MCF 10A (cell line): ENCODE measurements at regions not wholly inside any gene's neighbourhood (a gene's known extent, or its start where the extent isn't known, plus 50 kb on each side); places are given as distances from the start of the nearest gene placed in this dataset.

Source experiments
- BruUV-seq: library from RNA; stranded (reverse); fragments of 400-500 nt; replicated peaks from 2 replicates; lab custom pipeline; 2021; lab: Mats Ljungman, UMichigan
- CTCF ChIA-PET: fragments of 300-600 bp; sonication (Branson Sonifier 250); formaldehyde crosslinking; extraction: SDS; loops from one replicate; lab custom pipeline; 2021; ENCODE audit warnings: antibody characterized with exemption, inconsistent platforms; lab: Yijun Ruan, JAX
- POLR2A ChIA-PET: fragments of 300-600, 350-650 bp; sonication (Branson Sonifier 250); formaldehyde crosslinking; extraction: SDS; loops from one replicate; lab custom pipeline; 2020; ENCODE audit warnings: antibody characterized with exemption, inconsistent platforms; lab: Yijun Ruan, JAX
- DNase-seq: peaks from one replicate; pipeline ENCODE4 v3.0.0-alpha.2; 2018; ENCODE audit not compliant: unreplicated experiment
- H3K27ac Mint-ChIP-seq: one replicate; pipeline ENCODE4 v1.8.0; 2022; ENCODE audit warnings: mild to moderate bottlenecking, low read depth, mixed read lengths; ENCODE audit not compliant: unreplicated experiment
- H3K27me3 Mint-ChIP-seq: one replicate; pipeline ENCODE4 v1.8.0; 2022; ENCODE audit warnings: mixed read lengths; ENCODE audit not compliant: insufficient read depth, unreplicated experiment
- H3K36me3 Mint-ChIP-seq: one replicate; pipeline ENCODE4 v1.8.0; 2022; ENCODE audit warnings: mild to moderate bottlenecking, moderate library complexity, mixed read lengths; ENCODE audit not compliant: insufficient read depth, unreplicated experiment
- H3K4me1 Mint-ChIP-seq: one replicate; pipeline ENCODE4 v1.8.0; 2022; ENCODE audit warnings: mixed read lengths; ENCODE audit not compliant: insufficient read depth, unreplicated experiment
- H3K4me3 Mint-ChIP-seq: one replicate; pipeline ENCODE4 v1.8.0; 2022; ENCODE audit warnings: mild to moderate bottlenecking, moderate library complexity, mixed read lengths; ENCODE audit not compliant: unreplicated experiment
- H3K9me3 Mint-ChIP-seq: one replicate; pipeline ENCODE4 v1.8.0; 2022; ENCODE audit warnings: mixed read lengths; ENCODE audit not compliant: unreplicated experiment
- CTCF ChIP-seq: fragments of 200-600 bp; IDR thresholded peaks from one replicate; pipeline ENCODE4 v1.8.0; 2022; ENCODE audit warnings: antibody characterized with exemption, mild to moderate bottlenecking; ENCODE audit not compliant: unreplicated experiment
- intact Hi-C: fragments of 100-400 bp; cut with micrococcal nuclease; formaldehyde crosslinking; loops from 2 replicates; pipeline ENCODE4 v1.14.1; 2022

- no peak for TF ChIP-seq CTCF
- no peak for DNase-seq
- no peak overlapping the region for H3K4me3 Mint-ChIP-seq
- no peak overlapping the region for H3K27ac Mint-ChIP-seq
- H3K36me3 Mint-ChIP-seq: no peaks in the 10 kb centered on the region
- no peaks in the 10 kb centered on the region for H3K9me3 Mint-ChIP-seq
- CTCF ChIA-PET: no interaction called here
- peaks cover 17% of the 10 kb centered on the region for H3K4me1 Mint-ChIP-seq
- POLR2A ChIA-PET: interaction anchor here (1.4 kb wide), 2 partner anchors 11 to 19 kb away, joined by 4 read pairs; no protein-coding TSS in a partner anchor
- H3K27me3 Mint-ChIP-seq: no peaks in the 10 kb centered on the region
- BruUV-seq: no TSS peak
- intact Hi-C loops: no loop called here
Observed at GRCh38 chr13:40434516-40435397, 231.7 kb downstream of the FOXO1 start.

GRCh38 chr13:40438022-40438680, 228.3 kb downstream of the FOXO1 start:
- DNase-seq: no peak
- Mint-ChIP-seq H3K36me3 (no peaks in the 10 kb centered on the region), H3K27me3 (no peaks in the 10 kb centered on the region), H3K27ac (no peak overlapping the region), H3K9me3 (no peaks in the 10 kb centered on the region), H3K4me3 (no peak overlapping the region), H3K4me1 (peaks cover 27% of the 10 kb centered on the region)
- intact Hi-C loops: no loop called here
- TF ChIP-seq CTCF: no peak
- ChIA-PET CTCF (interaction anchor here (0.5 kb wide), 1 partner anchor 123 kb away, joined by 5 read pairs; no protein-coding TSS in a partner anchor), POLR2A (interaction anchor here (1.2 kb wide), 1 partner anchor 14 kb away, joined by 3 read pairs; no protein-coding TSS in a partner anchor)
- BruUV-seq: no TSS peak

GRCh38 chr13:40438999-40439797, 227.2 kb downstream of the FOXO1 start:
- Mint-ChIP-seq H3K9me3 (no peaks in the 10 kb centered on the region), H3K4me3 (peak overlapping the region; percentile 47), H3K4me1 (peaks cover 27% of the 10 kb centered on the region), H3K27ac (peak overlapping the region; percentile 92), H3K27me3 (no peaks in the 10 kb centered on the region), H3K36me3 (no peaks in the 10 kb centered on the region)
- ChIA-PET POLR2A (interaction anchor here (1.2 kb wide), 1 partner anchor 15 kb away, joined by 3 read pairs; no protein-coding TSS in a partner anchor), CTCF (interaction anchor here (0.6 to 1.1 kb wide), 5 partner anchors 8 to 380 kb away, joined by 3 to 4 read pairs (median 4); no protein-coding TSS in a partner anchor)
- TF ChIP-seq CTCF: no peak
- DNase-seq: no peak
- intact Hi-C loops: no loop called here
- BruUV-seq: no TSS peak
